Right cardiac atrium (tissue), 5 donors: ENCODE measurements at regions not wholly inside any gene's neighbourhood (a gene's known extent, or its start where the extent isn't known, plus 50 kb on each side); places are given as distances from the start of the nearest gene placed in this dataset.

Experiments used
- ATAC-seq, 2 donors: fragments of 200-7000 bp; cut with Tn5 transposase; one replicate each; pipeline versions ENCODE4 v1.8.0 to v1.9.1; 2020; ENCODE audit warnings: moderate library complexity in 2 of 2, mild to moderate bottlenecking in 1 of 2
- DNase-seq, 3 donors: peaks; one replicate each; pipeline ENCODE4 v3.0.0-alpha.2; 2020
- H3K27ac ChIP-seq: one replicate; pipeline ENCODE4 v1.5.1; 2013; ENCODE audit warnings: mild to moderate bottlenecking, low read length, control low read depth, moderate library complexity
- H3K27me3 ChIP-seq: one replicate; pipeline ENCODE4 v1.6.1; 2013; ENCODE audit not compliant: control insufficient read depth, insufficient read depth
- H3K4me1 ChIP-seq: one replicate; pipeline ENCODE4 v1.6.1; 2013; ENCODE audit warnings: low read length; ENCODE audit not compliant: control insufficient read depth, insufficient read depth
- H3K4me3 ChIP-seq: one replicate; pipeline ENCODE4 v1.5.1; 2013; ENCODE audit warnings: low read length, control low read depth
- H3K9me3 ChIP-seq: one replicate; pipeline ENCODE4 v1.6.1; 2013; ENCODE audit warnings: low read length; ENCODE audit not compliant: control insufficient read depth
- WGBS: extraction: QIAGEN DNeasy Blood & Tissue Kit; methylation state at CpG from one replicate; pipeline ENCODE4 v1.1.7; 2013; 5-methylcytosine and 5-hydroxymethylcytosine counted together
- intact Hi-C, 4 donors: fragments of 100-400 bp; cut with DNase I; formaldehyde crosslinking; loops; one replicate each; pipeline versions ENCODE4 v1.11.0 to v1.14.0; 2022 to 2023
- donor health status: healthy with polysubstance abuse.
- donor health status: DM: no; HTN: yes; CAD: no.
- donor health status: DM: no; HTN: no; CAD: no.
- donor health status: DM: no; HTN: yes; CAD: no; lungs with severe emphysema.
- donor health status: DM: yes; HTN: yes; CAD: no.

- intact Hi-C loops = no loop called here
- no peaks in the 10 kb centered on the region for H3K4me1 ChIP-seq
- no peak overlapping the region for H3K4me3 ChIP-seq
- no peaks in the 10 kb centered on the region for H3K27me3 ChIP-seq
- WGBS = 81% methylated on average over 3 of the region's 3 CpGs
- no peaks in the 10 kb centered on the region for H3K9me3 ChIP-seq
- H3K27ac ChIP-seq = no peak overlapping the region
- DNase-seq = no peak
- ATAC-seq = no peak
Measured at GRCh38 chr7:85669225-85669624, 482.4 kb upstream of the SEMA3D start.

- 92% methylated on average over 2 of the region's 2 CpGs for WGBS
Measured at GRCh38 chr7:85664341-85664740, 477.5 kb upstream of the SEMA3D start.

GRCh38 chr7:85659364-85659763 lies 472.5 kb upstream of the SEMA3D start:
- Histone ChIP-seq H3K27me3 (no peaks in the 10 kb centered on the region), H3K27ac (no peak overlapping the region), H3K9me3 (no peaks in the 10 kb centered on the region), H3K4me3 (no peak overlapping the region), H3K4me1 (no peaks in the 10 kb centered on the region)
- intact Hi-C loops = no loop called here
- ATAC-seq = no peak
- DNase-seq = no peak

More at GRCh38 chr7:85664341-85664740, 477.5 kb upstream of the SEMA3D start:
- no peak for ATAC-seq
- Histone ChIP-seq H3K27me3 (no peaks in the 10 kb centered on the region), H3K4me1 (no peaks in the 10 kb centered on the region), H3K27ac (no peak overlapping the region), H3K4me3 (no peak overlapping the region), H3K9me3 (no peaks in the 10 kb centered on the region)
- no peak for DNase-seq
- intact Hi-C loops = no loop called here

- 83% methylated on average over 5 of the region's 5 CpGs for WGBS
- H3K27ac ChIP-seq = no peak overlapping the region
- no peaks in the 10 kb centered on the region for H3K27me3 ChIP-seq
- H3K9me3 ChIP-seq = no peaks in the 10 kb centered on the region
- intact Hi-C loops = no loop called here
- no peaks in the 10 kb centered on the region for H3K4me1 ChIP-seq
- DNase-seq = no peak
- H3K4me3 ChIP-seq = no peak overlapping the region
- ATAC-seq = no peak
Measured at GRCh38 chr7:85655252-85655651, 468.4 kb upstream of the SEMA3D start.

- Histone ChIP-seq H3K9me3 (no peaks in the 10 kb centered on the region), H3K27me3 (no peaks in the 10 kb centered on the region), H3K4me1 (no peaks in the 10 kb centered on the region), H3K27ac (no peak overlapping the region), H3K4me3 (no peak overlapping the region)
- WGBS = 86% methylated on average over 2 of the region's 2 CpGs
- intact Hi-C loops = no loop called here
- ATAC-seq (no peak), DNase-seq (no peak)
Measured at GRCh38 chr7:85644272-85644671, 457.4 kb upstream of the SEMA3D start.

GRCh38 chr7:85641331-85641730 lies 454.5 kb upstream of the SEMA3D start:
- DNase-seq = no peak
- Histone ChIP-seq H3K27me3 (no peaks in the 10 kb centered on the region), H3K9me3 (no peaks in the 10 kb centered on the region), H3K4me3 (no peak overlapping the region), H3K27ac (no peak overlapping the region), H3K4me1 (no peaks in the 10 kb centered on the region)
- intact Hi-C loops = no loop called here
- ATAC-seq = no peak
- 69% methylated on average over 3 of the region's 3 CpGs for WGBS

- no peak overlapping the region for H3K27ac ChIP-seq
- WGBS = 46% methylated on average over 1 of the region's 1 CpG
- intact Hi-C loops = no loop called here
Measured at GRCh38 chr7:85638394-85638793, 451.5 kb upstream of the SEMA3D start.

GRCh38 chr7:85634951-85635350 lies 448.1 kb upstream of the SEMA3D start:
- intact Hi-C loops = no loop called here
- Histone ChIP-seq H3K27ac (no peak overlapping the region), H3K4me1 (no peaks in the 10 kb centered on the region), H3K4me3 (no peak overlapping the region), H3K27me3 (no peaks in the 10 kb centered on the region), H3K9me3 (no peaks in the 10 kb centered on the region)
- DNase-seq (no peak), ATAC-seq (no peak)
- 68% methylated on average over 2 of the region's 2 CpGs for WGBS

More at GRCh38 chr7:85638394-85638793, 451.5 kb upstream of the SEMA3D start:
- ATAC-seq (no peak), DNase-seq (no peak)
- no peaks in the 10 kb centered on the region for H3K27me3 ChIP-seq
- no peaks in the 10 kb centered on the region for H3K4me1 ChIP-seq
- H3K4me3 ChIP-seq = no peak overlapping the region
- H3K9me3 ChIP-seq = no peaks in the 10 kb centered on the region

- no peaks in the 10 kb centered on the region for H3K27me3 ChIP-seq
- intact Hi-C loops = no loop called here
- no peak overlapping the region for H3K4me3 ChIP-seq
- peak; percentile 36 to 71 for ATAC-seq
- WGBS = 33% methylated on average over 1 of the region's 1 CpG
- no peak for DNase-seq
- H3K27ac ChIP-seq = no peak overlapping the region
- H3K9me3 ChIP-seq = no peaks in the 10 kb centered on the region
- H3K4me1 ChIP-seq = no peaks in the 10 kb centered on the region
Measured at GRCh38 chr7:85630904-85631600, 444.2 kb upstream of the SEMA3D start.

GRCh38 chr7:85627791-85628586 lies 441.1 kb upstream of the SEMA3D start:
- DNase-seq (no peak), ATAC-seq (no peak)
- H3K4me3 ChIP-seq = no peak overlapping the region
- H3K27me3 ChIP-seq = no peaks in the 10 kb centered on the region
- 85% methylated on average over 5 of the region's 5 CpGs for WGBS
- H3K4me1 ChIP-seq = no peaks in the 10 kb centered on the region
- no peak overlapping the region for H3K27ac ChIP-seq
- no peaks in the 10 kb centered on the region for H3K9me3 ChIP-seq
- intact Hi-C loops = no loop called here

- WGBS = 91% methylated on average over 1 of the region's 1 CpG
- Histone ChIP-seq H3K27ac (no peak overlapping the region), H3K4me1 (no peaks in the 10 kb centered on the region), H3K9me3 (no peaks in the 10 kb centered on the region), H3K4me3 (no peak overlapping the region), H3K27me3 (no peaks in the 10 kb centered on the region)
- ATAC-seq (no peak), DNase-seq (no peak)
- intact Hi-C loops = no loop called here
Measured at GRCh38 chr7:85622059-85622458, 435.2 kb upstream of the SEMA3D start.
